ENCODE measurements at regions not wholly inside any gene's neighbourhood (a gene's known extent, or its start where the extent isn't known, plus 50 kb on each side); places are given as distances from the start of the nearest gene placed in this dataset.

GRCh38 chr6:137958811-137959565, 91.9 kb downstream of the TNFAIP3 start:
- H3K4me1 ChIP-seq (ENCODE audit: control insufficient read depth, insufficient read depth, low read length) = no peaks in the 10 kb centered on the region
- Mint-ChIP-seq H3K27me3 (ENCODE audit: insufficient read depth) (no peaks in the 10 kb centered on the region), H3K9me3 (peaks cover 23% of the 10 kb centered on the region), H3K36me3 (ENCODE audit: low read depth) (no peaks in the 10 kb centered on the region), H3K4me1 (no peaks in the 10 kb centered on the region), H3K4me3 (no peak overlapping the region), H3K27ac (no peak overlapping the region)
- H3K9me3 ChIP-seq (ENCODE audit: control insufficient read depth, low read length) = peaks cover 15% of the 10 kb centered on the region
- H3K36me3 ChIP-seq (ENCODE audit: control insufficient read depth, insufficient read depth, low read length) = no peaks in the 10 kb centered on the region
- no peak for DNase-seq
- TF ChIP-seq, protein P1, sequence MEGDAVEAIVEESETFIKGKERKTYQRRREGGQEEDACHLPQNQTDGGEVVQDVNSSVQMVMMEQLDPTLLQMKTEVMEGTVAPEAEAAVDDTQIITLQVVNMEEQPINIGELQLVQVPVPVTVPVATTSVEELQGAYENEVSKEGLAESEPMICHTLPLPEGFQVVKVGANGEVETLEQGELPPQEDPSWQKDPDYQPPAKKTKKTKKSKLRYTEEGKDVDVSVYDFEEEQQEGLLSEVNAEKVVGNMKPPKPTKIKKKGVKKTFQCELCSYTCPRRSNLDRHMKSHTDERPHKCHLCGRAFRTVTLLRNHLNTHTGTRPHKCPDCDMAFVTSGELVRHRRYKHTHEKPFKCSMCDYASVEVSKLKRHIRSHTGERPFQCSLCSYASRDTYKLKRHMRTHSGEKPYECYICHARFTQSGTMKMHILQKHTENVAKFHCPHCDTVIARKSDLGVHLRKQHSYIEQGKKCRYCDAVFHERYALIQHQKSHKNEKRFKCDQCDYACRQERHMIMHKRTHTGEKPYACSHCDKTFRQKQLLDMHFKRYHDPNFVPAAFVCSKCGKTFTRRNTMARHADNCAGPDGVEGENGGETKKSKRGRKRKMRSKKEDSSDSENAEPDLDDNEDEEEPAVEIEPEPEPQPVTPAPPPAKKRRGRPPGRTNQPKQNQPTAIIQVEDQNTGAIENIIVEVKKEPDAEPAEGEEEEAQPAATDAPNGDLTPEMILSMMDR (conservative IDR thresholded peaks at IDR 0.05) = no peak
- no peak overlapping the region for H3K4me3 ChIP-seq (ENCODE audit: low read length)
- 87 to 90% methylated on average over 2 to 5 of the region's 5 CpGs for WGBS, 2 experiments (ENCODE audit: insufficient coverage in 1 of 2, insufficient read length in 1 of 2)
- no peak overlapping the region for H3K27ac ChIP-seq (ENCODE audit: low read depth, low read length)
- no peaks in the 10 kb centered on the region for H3K27me3 ChIP-seq (ENCODE audit: control insufficient read depth, insufficient read depth, low read length, poor library complexity, severe bottlenecking)
- H3K9ac ChIP-seq (ENCODE audit: extremely low read depth, low read length, poor library complexity, severe bottlenecking) = no peak overlapping the region

- Histone ChIP-seq H3K4me1 (ENCODE audit: control insufficient read depth, insufficient read depth, low read length) (no peaks in the 10 kb centered on the region), H3K4me3 (ENCODE audit: low read length) (no peak overlapping the region), H3K27ac (ENCODE audit: low read depth, low read length) (no peak overlapping the region), H3K9ac (ENCODE audit: extremely low read depth, low read length, poor library complexity, severe bottlenecking) (no peak overlapping the region), H3K9me3 (ENCODE audit: control insufficient read depth, low read length) (peaks cover 15% of the 10 kb centered on the region), H3K36me3 (ENCODE audit: control insufficient read depth, insufficient read depth, low read length) (no peaks in the 10 kb centered on the region), H3K27me3 (ENCODE audit: control insufficient read depth, insufficient read depth, low read length, poor library complexity, severe bottlenecking) (no peaks in the 10 kb centered on the region)
- TF ChIP-seq, protein P1 (conservative IDR thresholded peaks at IDR 0.05) = no peak
- H3K9me3 Mint-ChIP-seq = peaks cover 18% of the 10 kb centered on the region
- H3K27ac Mint-ChIP-seq = no peak overlapping the region
- no peaks in the 10 kb centered on the region for H3K4me1 Mint-ChIP-seq
- DNase-seq = no peak
- H3K4me3 Mint-ChIP-seq = no peak overlapping the region
- no peaks in the 10 kb centered on the region for H3K36me3 Mint-ChIP-seq (ENCODE audit: low read depth)
- 86 to 92% methylated on average over 1 to 3 of the region's 3 CpGs for WGBS, 2 experiments (ENCODE audit: insufficient coverage in 1 of 2, insufficient read length in 1 of 2)
- no peaks in the 10 kb centered on the region for H3K27me3 Mint-ChIP-seq (ENCODE audit: insufficient read depth)
Measured at GRCh38 chr6:137962725-137963124, 95.7 kb downstream of the TNFAIP3 start.

- Histone ChIP-seq H3K9me3 (ENCODE audit: control insufficient read depth, low read length) (peaks cover 14% of the 10 kb centered on the region), H3K36me3 (ENCODE audit: control insufficient read depth, insufficient read depth, low read length) (no peaks in the 10 kb centered on the region), H3K9ac (ENCODE audit: extremely low read depth, low read length, poor library complexity, severe bottlenecking) (no peak overlapping the region), H3K27me3 (ENCODE audit: control insufficient read depth, insufficient read depth, low read length, poor library complexity, severe bottlenecking) (no peaks in the 10 kb centered on the region), H3K4me1 (ENCODE audit: control insufficient read depth, insufficient read depth, low read length) (no peaks in the 10 kb centered on the region), H3K27ac (ENCODE audit: low read depth, low read length) (no peak overlapping the region), H3K4me3 (ENCODE audit: low read length) (no peak overlapping the region)
- WGBS, 2 experiments (ENCODE audit: insufficient coverage in 1 of 2, insufficient read length in 1 of 2) = 79 to 81% methylated on average over 3 to 4 of the region's 4 CpGs
- Mint-ChIP-seq H3K4me1 (peaks cover 4% of the 10 kb centered on the region), H3K27me3 (ENCODE audit: insufficient read depth) (no peaks in the 10 kb centered on the region), H3K36me3 (ENCODE audit: low read depth) (no peaks in the 10 kb centered on the region), H3K4me3 (no peak overlapping the region), H3K9me3 (peaks cover 16% of the 10 kb centered on the region), H3K27ac (no peak overlapping the region)
- TF ChIP-seq, protein P1 (conservative IDR thresholded peaks at IDR 0.05) = no peak
- no peak for DNase-seq
Measured at GRCh38 chr6:137964876-137965275, 97.8 kb downstream of the TNFAIP3 start.
